ENCODE measurements at regions not wholly inside any gene's neighbourhood (a gene's known extent, or its start where the extent isn't known, plus 50 kb on each side); places are given as distances from the start of the nearest gene placed in this dataset.
"Not testable (repeated sequence)": the region's sequence is repeated elsewhere in the genome, so short reads cannot be mapped to it uniquely, and the experiment has no call there.

- no peak for DNase-seq (ENCODE audit: low read depth)
Observed at GRCh38 chr1:41980827-41981653, 62.3 kb upstream of the HIVEP3 start.

GRCh38 chr1:41978986-41979385, 60.3 kb upstream of the HIVEP3 start:
- no peak for DNase-seq (ENCODE audit: low read depth)

GRCh38 chr1:41977326-41977725, 58.6 kb upstream of the HIVEP3 start:
- DNase-seq (ENCODE audit: low read depth): no peak

DNA sequence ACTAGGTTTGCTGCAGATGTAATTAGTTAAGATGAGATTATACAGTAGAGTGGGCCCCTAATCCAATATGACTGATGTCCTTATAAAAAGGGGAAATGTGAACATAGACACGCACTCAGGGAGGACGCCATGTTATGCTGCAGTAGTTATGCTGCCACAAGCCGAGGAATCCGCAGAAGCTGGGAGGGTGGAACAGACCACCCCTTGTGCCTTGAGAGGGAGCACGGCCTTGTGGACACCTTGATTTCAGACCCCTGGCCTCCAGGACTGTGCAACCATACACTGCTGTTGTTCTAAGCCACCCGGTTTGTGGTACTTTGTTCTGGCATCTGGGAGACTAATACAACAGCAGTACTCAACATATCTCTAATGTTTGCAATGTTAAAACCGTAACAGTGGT, 57.9 kb upstream of the HIVEP3 start:
- DNase-seq (ENCODE audit: low read depth): no peak

DNA sequence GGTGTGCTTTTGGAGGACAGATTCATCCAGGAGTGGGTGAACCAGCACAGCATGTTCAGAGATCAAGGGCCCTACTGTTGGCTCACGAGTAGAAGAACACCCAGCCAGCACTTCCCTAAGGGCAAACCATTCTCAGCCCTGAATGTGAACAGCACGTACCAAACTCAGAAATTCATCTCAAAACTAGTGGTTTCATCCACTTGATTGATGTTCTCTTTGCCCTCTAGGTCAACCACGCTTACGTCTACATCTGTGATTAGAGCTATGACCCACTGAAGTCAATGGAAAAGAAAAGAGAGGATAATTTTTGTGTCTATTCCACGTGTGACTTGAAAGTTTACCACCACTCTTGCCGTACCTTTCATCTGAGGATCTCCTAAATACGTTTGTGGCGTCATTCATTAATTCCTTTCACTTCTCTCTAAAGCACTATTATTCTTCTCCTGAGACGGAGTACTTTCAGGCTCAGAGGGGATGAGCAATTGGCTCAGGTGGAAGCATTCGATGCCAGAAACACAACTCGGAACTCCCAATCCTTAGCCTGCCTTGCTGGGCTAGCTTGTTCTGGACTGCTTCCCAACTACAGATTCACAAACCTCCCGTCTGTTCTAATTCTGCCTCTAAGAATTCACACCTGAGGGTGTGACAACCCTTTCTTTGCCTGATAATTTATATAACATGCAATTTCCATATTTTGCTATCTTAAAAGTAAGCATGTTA, 57.3 kb upstream of the HIVEP3 start:
- no peak for DNase-seq (ENCODE audit: low read depth)

- no peak for DNase-seq (ENCODE audit: low read depth)
Observed at GRCh38 chr1:41975121-41975520, 56.4 kb upstream of the HIVEP3 start.

- DNase-seq (ENCODE audit: low read depth): not testable (repeated sequence)
Observed at GRCh38 chr1:41968557-41968956, 49.8 kb upstream of the HIVEP3 start.
